ENCODE measurements at regions not wholly inside any gene's neighbourhood (a gene's known extent, or its start where the extent isn't known, plus 50 kb on each side); places are given as distances from the start of the nearest gene placed in this dataset.
"Not testable (repeated sequence)": the region's sequence is repeated elsewhere in the genome, so short reads cannot be mapped to it uniquely, and the experiment has no call there.

- no peak for FAIRE-seq
These were observed 504.1 kb downstream of the RPL10L start for GRCh38 chr14:46147452-46147851.

GRCh38 chr14:46147024-46147423, 504.6 kb downstream of the RPL10L start:
- no peak for FAIRE-seq

GRCh38 chr14:46140445-46140844, 511.1 kb downstream of the RPL10L start:
- no peak for FAIRE-seq

- no peak for FAIRE-seq
These were observed 511.9 kb downstream of the RPL10L start for GRCh38 chr14:46139649-46140048.

- FAIRE-seq = no peak
These were observed 513.8 kb downstream of the RPL10L start for GRCh38 chr14:46137786-46138185.

GRCh38 chr14:46136456-46136855, 515.1 kb downstream of the RPL10L start:
- FAIRE-seq = no peak

- no peak for FAIRE-seq
These were observed 543.4 kb downstream of the RPL10L start for GRCh38 chr14:46108228-46108627.

GRCh38 chr14:46100901-46101300, 550.7 kb downstream of the RPL10L start:
- FAIRE-seq = not testable (repeated sequence)

GRCh38 chr14:46091819-46092218, 559.8 kb downstream of the RPL10L start:
- no peak for FAIRE-seq

- no peak for FAIRE-seq
These were observed 564.0 kb downstream of the RPL10L start for GRCh38 chr14:46087604-46088003.

GRCh38 chr14:46074061-46074460, 577.5 kb downstream of the RPL10L start:
- FAIRE-seq = no peak

- no peak for FAIRE-seq
These were observed 587.7 kb downstream of the RPL10L start for GRCh38 chr14:46063872-46064271.

GRCh38 chr14:46058964-46059563, 592.5 kb downstream of the RPL10L start:
- no peak for FAIRE-seq

- FAIRE-seq = no peak
These were observed 593.8 kb downstream of the RPL10L start for GRCh38 chr14:46057799-46058198.

- no peak for FAIRE-seq
These were observed 597.1 kb downstream of the RPL10L start for GRCh38 chr14:46054526-46054925.

- peak; percentile 79 for FAIRE-seq
These were observed 598.4 kb downstream of the RPL10L start for GRCh38 chr14:46053221-46053620.

GRCh38 chr14:46051796-46052195, 599.8 kb downstream of the RPL10L start:
- no peak for FAIRE-seq

GRCh38 chr14:46048127-46048526, 603.5 kb downstream of the RPL10L start:
- no peak for FAIRE-seq

GRCh38 chr14:46036099-46036498, 615.5 kb downstream of the RPL10L start:
- FAIRE-seq = no peak

- FAIRE-seq = no peak
These were observed 617.3 kb downstream of the RPL10L start for GRCh38 chr14:46034305-46034704.

GRCh38 chr14:46018846-46019420, 632.6 kb downstream of the RPL10L start:
- no peak for FAIRE-seq

- FAIRE-seq = no peak
These were observed 643.2 kb downstream of the RPL10L start for GRCh38 chr14:46008348-46008747.

- no peak for FAIRE-seq
These were observed 653.0 kb downstream of the RPL10L start for GRCh38 chr14:45998554-45998953.

GRCh38 chr14:45990252-45990651, 661.3 kb downstream of the RPL10L start:
- FAIRE-seq = no peak

GRCh38 chr14:45976001-45976400, 675.6 kb downstream of the RPL10L start:
- no peak for FAIRE-seq

All from islet of Langerhans (tissue), 1 donor.